ENCODE measurements at regions not wholly inside any gene's neighbourhood (a gene's known extent, or its start where the extent isn't known, plus 50 kb on each side); places are given as distances from the start of the nearest gene placed in this dataset.
"Not testable (repeated sequence)": the region's sequence is repeated elsewhere in the genome, so short reads cannot be mapped to it uniquely, and the experiment has no call there.

DNA sequence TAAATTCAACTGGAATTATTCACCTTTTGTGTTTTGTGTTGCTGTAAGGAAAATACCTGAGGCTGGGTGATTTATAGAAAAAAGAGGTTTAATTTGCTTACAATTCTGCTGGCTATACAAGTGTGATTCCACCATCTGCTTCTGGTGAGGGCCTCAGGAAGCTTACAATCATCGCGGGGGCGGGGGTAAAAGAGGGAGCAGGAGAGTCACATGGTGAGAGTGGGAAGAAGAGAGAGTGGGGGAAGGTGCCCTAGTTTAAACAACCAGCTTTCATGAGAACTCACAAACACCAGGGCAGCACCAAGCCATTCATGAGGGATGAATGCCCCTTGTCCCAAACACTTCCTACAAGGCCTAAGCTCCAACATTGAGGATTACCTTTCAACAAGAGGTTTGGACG is 760.7 kb upstream of the PCDH9 start:
- DNase-seq: no peak

DNA sequence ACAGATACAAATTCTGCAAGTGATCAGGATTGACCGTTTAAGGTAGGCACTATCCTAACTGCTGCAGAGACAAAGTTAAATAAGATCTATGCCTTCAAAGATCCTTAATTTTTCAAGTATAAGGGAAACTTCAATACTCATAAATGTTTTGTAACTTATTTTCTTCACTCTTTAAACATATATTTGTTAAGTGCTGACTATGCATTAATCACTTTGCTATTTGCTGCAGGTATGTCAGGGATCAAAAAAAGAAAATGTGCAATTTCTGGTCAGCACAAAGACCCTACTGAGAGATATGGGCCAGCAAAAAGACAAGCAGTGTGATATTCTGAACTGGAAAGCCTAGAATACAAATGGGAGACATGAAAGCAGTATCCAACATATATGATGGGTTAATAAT is 756.1 kb upstream of the PCDH9 start:
- DNase-seq: no peak

- peak; percentile 66 for DNase-seq
Measured at GRCh38 chr13:67977066-67977465, 746.9 kb upstream of the PCDH9 start.

- DNase-seq: no peak
Measured at GRCh38 chr13:67971291-67971690, 741.2 kb upstream of the PCDH9 start.

DNA sequence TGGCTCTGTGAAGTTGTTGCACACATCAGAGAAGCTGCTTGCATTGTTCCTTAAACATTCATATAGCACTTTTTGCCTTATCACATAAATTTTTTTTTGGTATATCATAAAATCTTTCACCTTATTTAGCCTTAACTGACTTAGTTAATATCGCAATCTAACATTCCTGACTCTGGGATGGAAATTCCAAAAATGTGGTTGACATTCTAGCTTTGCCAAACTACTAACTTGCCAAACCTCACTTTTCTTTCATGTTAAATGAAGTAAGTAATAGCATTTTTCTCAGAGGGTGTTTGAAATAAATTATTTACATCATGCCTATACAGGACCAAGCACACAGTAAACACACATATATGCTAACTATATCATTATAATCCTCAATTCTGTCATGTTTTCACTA is 736.9 kb upstream of the PCDH9 start:
- peak; percentile 45 for DNase-seq

- DNase-seq: no peak
Measured at GRCh38 chr13:67966065-67966464, 735.9 kb upstream of the PCDH9 start.

- no peak for DNase-seq
Measured at GRCh38 chr13:67964986-67965385, 734.9 kb upstream of the PCDH9 start.

- no peak for DNase-seq
Measured at GRCh38 chr13:67964091-67964490, 734.0 kb upstream of the PCDH9 start.

DNA sequence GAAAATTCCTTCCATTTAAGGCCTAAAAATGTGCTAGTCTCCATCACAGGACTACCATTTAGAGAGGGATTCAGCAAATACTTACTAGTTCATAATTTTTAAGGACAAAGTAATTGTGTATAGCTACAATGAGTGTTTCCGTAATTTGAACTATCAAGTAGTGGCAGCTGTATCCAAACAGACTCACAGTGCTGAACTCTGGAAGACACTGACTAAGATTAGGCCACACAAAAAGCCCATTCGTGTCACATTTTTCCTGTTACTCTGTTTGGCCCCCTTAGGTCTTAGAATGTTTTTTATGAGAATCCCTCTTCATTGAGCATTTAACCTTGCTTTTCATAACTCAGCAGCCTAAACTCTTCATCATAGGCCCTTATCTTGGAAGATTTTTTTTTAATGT is 731.2 kb upstream of the PCDH9 start:
- DNase-seq: no peak

- DNase-seq: no peak
Measured at GRCh38 chr13:67951431-67951830, 721.3 kb upstream of the PCDH9 start.

- DNase-seq: no peak
Measured at GRCh38 chr13:67950603-67951002, 720.5 kb upstream of the PCDH9 start.

DNA sequence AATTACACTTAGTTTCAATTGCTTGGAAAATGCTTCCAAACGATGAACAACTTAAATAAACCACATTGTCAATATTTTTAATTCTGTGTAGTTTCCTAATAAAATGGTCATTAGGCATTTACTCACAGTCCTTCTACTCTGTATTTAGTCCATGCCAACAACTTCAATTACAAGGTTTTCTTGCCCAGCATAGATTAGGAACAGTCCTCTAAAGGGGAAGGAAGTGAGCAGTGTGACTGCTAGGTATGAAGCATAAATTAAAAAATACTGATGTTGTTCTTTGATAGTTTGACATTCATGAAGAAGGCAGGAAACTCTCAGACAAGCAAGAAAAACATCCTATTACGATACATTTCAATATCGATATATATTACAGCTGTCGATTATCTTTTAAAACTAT is 716.0 kb upstream of the PCDH9 start:
- DNase-seq: no peak

DNA sequence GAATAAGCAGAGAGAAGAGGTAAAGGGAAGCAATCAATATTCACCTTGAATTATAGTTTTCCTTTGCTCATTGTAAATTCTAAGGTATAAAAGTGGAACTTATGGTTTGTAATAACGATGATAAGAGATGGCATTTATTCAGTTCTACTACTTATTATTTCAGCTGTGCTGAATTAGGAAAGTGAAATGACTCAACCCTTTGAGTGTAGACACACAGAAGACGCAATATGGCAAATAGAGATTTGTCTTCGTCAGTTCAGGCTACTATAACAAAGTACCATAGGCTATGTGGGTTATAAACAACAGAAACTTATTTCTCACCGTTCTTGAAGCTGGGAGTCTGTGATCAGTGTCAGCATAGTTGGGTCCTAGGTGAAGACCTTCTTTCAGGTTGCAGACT is 713.0 kb upstream of the PCDH9 start:
- DNase-seq: no peak

DNA sequence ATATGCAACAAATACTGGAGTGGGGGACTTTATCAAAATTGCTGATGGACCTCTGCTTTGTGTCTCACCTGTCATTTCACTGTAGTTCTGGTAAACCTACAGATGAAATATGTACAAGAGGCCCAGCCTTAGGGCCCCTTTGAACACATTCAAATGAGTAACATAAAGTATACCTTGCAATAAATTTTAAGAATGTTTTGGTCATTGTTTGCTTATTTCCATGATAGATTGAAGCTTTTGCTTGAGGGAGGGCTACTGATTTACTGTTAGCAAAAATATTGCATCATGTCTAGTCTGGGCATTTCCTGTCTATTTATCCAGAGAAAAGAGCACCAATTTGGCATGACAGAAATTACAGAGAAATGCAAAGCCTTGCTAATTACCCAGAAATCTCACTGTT is 705.5 kb upstream of the PCDH9 start:
- no peak for DNase-seq

GRCh38 chr13:67934617-67935330 is 704.6 kb upstream of the PCDH9 start:
- DNase-seq: no peak

DNA sequence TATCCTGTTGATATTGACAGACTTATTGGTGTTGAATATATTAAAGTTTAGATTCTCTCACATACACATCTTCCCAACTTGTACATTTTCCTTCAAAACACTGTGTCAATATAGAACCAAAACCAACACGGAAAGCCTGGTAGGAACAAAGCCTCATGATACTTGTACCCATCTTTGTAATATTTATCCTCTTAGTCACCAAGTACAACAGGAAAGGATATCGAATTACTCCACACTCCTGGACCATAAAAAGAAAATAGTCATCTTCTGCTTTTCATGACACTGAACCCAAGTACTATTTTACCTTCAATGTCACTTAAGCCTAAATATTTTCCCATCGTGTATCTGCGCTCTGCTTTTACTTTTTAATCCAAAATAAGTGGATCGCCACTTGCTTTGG is 702.9 kb upstream of the PCDH9 start:
- no peak for DNase-seq

DNA sequence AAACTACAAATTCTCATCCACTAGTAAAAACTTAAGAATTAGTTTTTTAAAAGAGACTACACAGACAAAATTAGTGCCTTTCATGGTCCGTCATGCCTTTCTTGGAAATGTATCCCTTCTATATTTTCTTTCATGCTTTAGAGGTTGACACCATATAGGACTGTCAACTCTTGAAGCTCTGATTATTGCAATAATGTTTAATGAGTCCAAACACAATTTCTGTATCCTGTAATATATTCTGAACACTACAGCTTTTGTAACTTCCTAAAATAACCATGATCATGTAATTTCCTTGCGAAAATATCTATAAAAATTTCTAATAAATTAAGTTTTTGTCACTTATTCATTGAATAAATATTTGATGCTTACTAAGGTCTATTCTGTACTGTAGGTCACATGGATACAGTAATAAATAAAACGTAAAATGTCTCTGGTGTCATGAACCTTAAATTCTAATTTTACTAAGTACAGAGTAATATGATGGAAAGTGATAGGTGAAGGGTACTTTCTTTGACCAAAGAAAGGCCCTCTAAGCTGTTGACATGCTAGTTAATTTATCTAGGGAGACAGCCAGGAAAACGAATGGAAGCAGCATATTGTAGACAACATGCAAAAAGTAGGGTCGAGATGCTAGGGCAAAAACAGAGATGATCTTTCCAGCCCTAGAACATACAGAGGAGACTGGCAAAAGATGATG is 687.3 kb upstream of the PCDH9 start:
- no peak for DNase-seq

GRCh38 chr13:67916650-67917049 is 686.5 kb upstream of the PCDH9 start:
- no peak for DNase-seq

DNA sequence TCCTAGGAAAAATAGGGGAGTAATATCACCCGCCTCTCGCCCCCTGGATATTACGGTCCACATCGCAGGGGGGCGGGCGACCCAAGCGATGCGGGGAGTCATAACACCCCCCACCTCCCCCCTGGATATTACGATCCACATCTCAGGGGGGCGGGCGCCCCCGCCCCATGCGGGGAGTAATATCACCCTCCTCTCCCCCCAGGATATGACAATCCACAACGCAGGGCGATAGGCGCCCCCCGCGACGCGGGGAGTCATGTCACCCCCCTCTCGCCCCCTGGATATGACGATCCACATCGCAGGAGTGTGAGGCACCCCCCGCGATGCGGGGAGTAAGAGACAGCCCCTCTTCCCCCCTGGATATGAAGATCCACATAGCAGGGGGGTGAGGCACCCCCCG is 684.4 kb upstream of the PCDH9 start:
- no peak for DNase-seq

DNA sequence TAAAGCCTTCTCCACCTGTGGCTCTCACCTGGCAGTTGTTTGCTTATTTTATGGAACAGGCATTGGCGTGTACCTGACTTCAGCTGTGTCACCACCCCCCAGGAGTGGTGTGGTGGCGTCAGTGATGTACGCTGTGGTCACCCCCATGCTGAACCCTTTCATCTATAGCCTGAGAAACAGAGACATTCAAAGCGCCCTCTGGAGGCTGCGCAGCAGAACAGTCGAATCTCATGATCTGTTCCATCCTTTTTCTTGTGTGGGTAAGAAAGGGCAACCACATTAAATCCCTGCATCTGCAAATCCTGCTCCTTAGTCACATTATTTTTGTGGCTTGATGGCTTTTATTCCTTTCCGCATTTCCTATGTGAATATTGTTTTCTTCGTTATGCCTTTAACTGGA is 672.8 kb upstream of the PCDH9 start:
- not testable (repeated sequence) for DNase-seq

GRCh38 chr13:67880916-67881315 is 650.8 kb upstream of the PCDH9 start:
- DNase-seq: peak; percentile 31

GRCh38 chr13:67878376-67878775 is 648.2 kb upstream of the PCDH9 start:
- no peak for DNase-seq

DNA sequence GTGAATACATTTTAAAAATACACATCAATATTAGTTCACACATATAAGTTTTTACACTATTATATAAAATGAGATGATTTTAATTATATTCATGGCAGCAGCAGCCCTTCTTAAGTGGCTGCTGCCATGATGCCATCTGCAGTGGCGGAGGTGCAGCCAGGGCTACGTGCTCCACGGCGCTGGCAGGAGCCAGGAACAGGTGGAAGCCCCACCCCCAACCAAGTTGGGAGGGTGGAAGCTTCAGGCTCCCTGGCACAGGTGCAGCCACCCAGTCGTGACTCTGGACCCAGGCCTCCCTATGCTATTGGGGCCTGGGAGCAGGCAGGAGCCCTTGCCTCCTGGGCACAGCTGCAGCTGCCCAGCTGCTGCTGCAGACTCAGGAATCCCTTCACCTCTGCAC is 646.9 kb upstream of the PCDH9 start:
- no peak for DNase-seq

DNA sequence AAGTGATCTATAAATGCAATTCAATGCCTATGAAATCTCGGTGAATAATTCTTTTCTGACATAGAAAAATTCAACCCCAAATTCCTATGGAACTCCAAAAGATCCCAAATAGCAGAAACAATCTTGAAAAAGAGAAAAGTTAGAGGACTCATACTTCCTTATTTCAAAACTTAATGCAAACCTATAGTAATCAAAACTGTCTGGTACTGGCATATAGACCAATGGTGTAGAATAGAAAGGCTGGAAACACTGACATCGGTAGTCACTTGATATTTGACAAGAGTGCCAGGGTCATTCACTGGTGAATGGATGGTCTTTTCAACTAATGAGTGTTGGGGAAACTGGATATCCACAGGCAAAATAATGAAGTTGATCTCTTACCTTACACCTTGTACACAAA is 637.1 kb upstream of the PCDH9 start:
- DNase-seq: no peak

DNA sequence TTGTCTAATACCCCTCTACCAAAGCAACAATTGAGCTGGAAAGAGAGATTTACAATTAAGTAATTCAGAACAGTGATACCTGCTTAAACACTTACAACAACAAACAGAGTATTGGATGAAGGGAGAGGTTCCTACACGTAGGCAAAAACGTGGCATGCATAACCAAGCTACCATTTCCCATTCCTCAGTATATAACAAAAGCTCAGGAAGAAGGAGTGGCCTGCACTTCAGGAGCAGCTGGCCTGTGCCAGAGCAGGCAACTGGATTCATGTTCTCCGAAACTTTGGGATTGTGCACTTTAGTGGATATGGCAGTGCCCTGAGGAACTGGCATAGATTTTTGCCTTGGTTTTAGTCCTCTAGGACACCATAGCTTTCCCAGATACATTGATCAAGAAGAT is 630.2 kb upstream of the PCDH9 start:
- DNase-seq: no peak

All from fibroblast of skin of right quadriceps (primary cell).